ENCODE measurements at regions not wholly inside any gene's neighbourhood (a gene's known extent, or its start where the extent isn't known, plus 50 kb on each side); places are given as distances from the start of the nearest gene placed in this dataset.

- Histone ChIP-seq H3K9me3 (ENCODE audit: control insufficient read depth, low read length) (no peaks in the 10 kb centered on the region), H3K4me2 (ENCODE audit: low read length) (no peak overlapping the region), H3K36me3 (ENCODE audit: control insufficient read depth, insufficient read depth, low read length) (no peaks in the 10 kb centered on the region), H3K4me3 (ENCODE audit: low read depth, low read length) (no peak overlapping the region), H3K4me1 (no peaks in the 10 kb centered on the region), H3K27ac (no peak overlapping the region), H3K79me2 (no peaks in the 10 kb centered on the region), H3K9ac (no peak overlapping the region), H2AFZ (no peak overlapping the region), H3K27me3 (ENCODE audit: control insufficient read depth, insufficient read depth, low read length) (no peaks in the 10 kb centered on the region)
- no peak for TF ChIP-seq CTCF (IDR thresholded peaks at IDR 0.05)
Measured at GRCh38 chr7:68969571-68969970, 628.7 kb upstream of the AUTS2 start.

DNA sequence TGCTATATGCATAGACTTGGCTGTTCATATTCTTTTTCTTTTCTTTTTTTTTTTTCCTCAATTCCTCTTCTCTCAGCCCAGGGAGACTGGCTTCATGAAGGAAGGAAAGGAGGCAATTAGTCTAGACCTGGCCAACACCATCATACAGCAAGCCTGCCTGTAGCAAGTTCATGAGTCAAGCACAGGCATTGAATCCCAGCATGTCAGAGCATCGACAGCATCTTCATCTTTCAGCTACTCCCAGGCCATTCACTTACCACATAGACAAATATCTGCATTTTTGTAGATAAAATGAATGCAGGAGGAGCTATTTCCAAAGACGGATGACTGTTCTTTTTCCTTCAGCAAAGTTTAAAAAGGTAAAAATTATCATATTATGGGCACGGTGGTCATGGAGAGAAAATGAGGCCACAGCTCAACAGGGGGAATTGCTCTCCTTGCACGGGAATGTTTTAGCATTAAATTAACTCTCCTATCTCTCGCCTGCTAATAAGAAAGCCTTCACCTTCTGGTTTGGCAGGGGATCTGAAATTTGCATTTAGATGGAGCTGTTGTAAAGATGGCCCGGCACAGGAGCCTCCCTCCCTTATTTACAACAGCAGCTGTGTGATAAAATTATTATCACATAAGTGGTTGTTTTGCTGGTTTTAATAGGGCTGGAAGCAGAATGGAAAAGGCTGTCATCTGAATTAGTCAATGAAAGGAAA, 626.5 kb upstream of the AUTS2 start:
- Histone ChIP-seq H3K4me1 (no peaks in the 10 kb centered on the region), H3K4me2 (ENCODE audit: low read length) (no peak overlapping the region), H3K9ac (no peak overlapping the region), H3K27me3 (ENCODE audit: control insufficient read depth, insufficient read depth, low read length) (no peaks in the 10 kb centered on the region), H3K79me2 (no peaks in the 10 kb centered on the region), H3K9me3 (ENCODE audit: control insufficient read depth, low read length) (no peaks in the 10 kb centered on the region), H3K36me3 (ENCODE audit: control insufficient read depth, insufficient read depth, low read length) (no peaks in the 10 kb centered on the region), H2AFZ (no peak overlapping the region), H3K4me3 (ENCODE audit: low read depth, low read length) (no peak overlapping the region), H3K27ac (no peak overlapping the region)
- TF ChIP-seq CTCF (IDR thresholded peaks at IDR 0.05) = no peak

- H3K9ac ChIP-seq = no peak overlapping the region
Measured at GRCh38 chr7:68977385-68978055, 620.8 kb upstream of the AUTS2 start.

GRCh38 chr7:68978710-68979109, 619.6 kb upstream of the AUTS2 start:
- no peak overlapping the region for H3K4me2 ChIP-seq (ENCODE audit: low read length)

More at GRCh38 chr7:68977385-68978055, 620.8 kb upstream of the AUTS2 start:
- H3K79me2 ChIP-seq = no peaks in the 10 kb centered on the region
- H3K36me3 ChIP-seq (ENCODE audit: control insufficient read depth, insufficient read depth, low read length) = no peaks in the 10 kb centered on the region
- no peaks in the 10 kb centered on the region for H3K4me1 ChIP-seq
- no peak overlapping the region for H2AFZ ChIP-seq
- no peak for TF ChIP-seq CTCF (IDR thresholded peaks at IDR 0.05)
- no peaks in the 10 kb centered on the region for H3K27me3 ChIP-seq (ENCODE audit: control insufficient read depth, insufficient read depth, low read length)
- no peak overlapping the region for H3K4me2 ChIP-seq (ENCODE audit: low read length)
- no peaks in the 10 kb centered on the region for H3K9me3 ChIP-seq (ENCODE audit: control insufficient read depth, low read length)
- no peak overlapping the region for H3K4me3 ChIP-seq (ENCODE audit: low read depth, low read length)
- no peak overlapping the region for H3K27ac ChIP-seq

More at GRCh38 chr7:68978710-68979109, 619.6 kb upstream of the AUTS2 start:
- TF ChIP-seq CTCF (IDR thresholded peaks at IDR 0.05) = no peak
- H3K4me1 ChIP-seq = no peaks in the 10 kb centered on the region
- H3K27me3 ChIP-seq (ENCODE audit: control insufficient read depth, insufficient read depth, low read length) = no peaks in the 10 kb centered on the region
- H3K9ac ChIP-seq = no peak overlapping the region
- no peaks in the 10 kb centered on the region for H3K79me2 ChIP-seq
- H2AFZ ChIP-seq = no peak overlapping the region
- no peak overlapping the region for H3K4me3 ChIP-seq (ENCODE audit: low read depth, low read length)
- H3K9me3 ChIP-seq (ENCODE audit: control insufficient read depth, low read length) = no peaks in the 10 kb centered on the region
- no peaks in the 10 kb centered on the region for H3K36me3 ChIP-seq (ENCODE audit: control insufficient read depth, insufficient read depth, low read length)
- H3K27ac ChIP-seq = no peak overlapping the region
